ENCODE measurements at regions not wholly inside any gene's neighbourhood (a gene's known extent, or its start where the extent isn't known, plus 50 kb on each side); places are given as distances from the start of the nearest gene placed in this dataset.

- TF ChIP-seq, protein P1, sequence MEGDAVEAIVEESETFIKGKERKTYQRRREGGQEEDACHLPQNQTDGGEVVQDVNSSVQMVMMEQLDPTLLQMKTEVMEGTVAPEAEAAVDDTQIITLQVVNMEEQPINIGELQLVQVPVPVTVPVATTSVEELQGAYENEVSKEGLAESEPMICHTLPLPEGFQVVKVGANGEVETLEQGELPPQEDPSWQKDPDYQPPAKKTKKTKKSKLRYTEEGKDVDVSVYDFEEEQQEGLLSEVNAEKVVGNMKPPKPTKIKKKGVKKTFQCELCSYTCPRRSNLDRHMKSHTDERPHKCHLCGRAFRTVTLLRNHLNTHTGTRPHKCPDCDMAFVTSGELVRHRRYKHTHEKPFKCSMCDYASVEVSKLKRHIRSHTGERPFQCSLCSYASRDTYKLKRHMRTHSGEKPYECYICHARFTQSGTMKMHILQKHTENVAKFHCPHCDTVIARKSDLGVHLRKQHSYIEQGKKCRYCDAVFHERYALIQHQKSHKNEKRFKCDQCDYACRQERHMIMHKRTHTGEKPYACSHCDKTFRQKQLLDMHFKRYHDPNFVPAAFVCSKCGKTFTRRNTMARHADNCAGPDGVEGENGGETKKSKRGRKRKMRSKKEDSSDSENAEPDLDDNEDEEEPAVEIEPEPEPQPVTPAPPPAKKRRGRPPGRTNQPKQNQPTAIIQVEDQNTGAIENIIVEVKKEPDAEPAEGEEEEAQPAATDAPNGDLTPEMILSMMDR (conservative IDR thresholded peaks at IDR 0.05; ENCODE audit: low read length), result no peak
- no peak for TF ChIP-seq EZH2phosphoT487 (IDR thresholded peaks at IDR 0.05; ENCODE audit: borderline replicate concordance, low read depth, low read length)
Observed at GRCh38 chr2:217621391-217621801, 381.4 kb downstream of the TNS1 start.
